ENCODE measurements at regions not wholly inside any gene's neighbourhood (a gene's known extent, or its start where the extent isn't known, plus 50 kb on each side); places are given as distances from the start of the nearest gene placed in this dataset.

DNA sequence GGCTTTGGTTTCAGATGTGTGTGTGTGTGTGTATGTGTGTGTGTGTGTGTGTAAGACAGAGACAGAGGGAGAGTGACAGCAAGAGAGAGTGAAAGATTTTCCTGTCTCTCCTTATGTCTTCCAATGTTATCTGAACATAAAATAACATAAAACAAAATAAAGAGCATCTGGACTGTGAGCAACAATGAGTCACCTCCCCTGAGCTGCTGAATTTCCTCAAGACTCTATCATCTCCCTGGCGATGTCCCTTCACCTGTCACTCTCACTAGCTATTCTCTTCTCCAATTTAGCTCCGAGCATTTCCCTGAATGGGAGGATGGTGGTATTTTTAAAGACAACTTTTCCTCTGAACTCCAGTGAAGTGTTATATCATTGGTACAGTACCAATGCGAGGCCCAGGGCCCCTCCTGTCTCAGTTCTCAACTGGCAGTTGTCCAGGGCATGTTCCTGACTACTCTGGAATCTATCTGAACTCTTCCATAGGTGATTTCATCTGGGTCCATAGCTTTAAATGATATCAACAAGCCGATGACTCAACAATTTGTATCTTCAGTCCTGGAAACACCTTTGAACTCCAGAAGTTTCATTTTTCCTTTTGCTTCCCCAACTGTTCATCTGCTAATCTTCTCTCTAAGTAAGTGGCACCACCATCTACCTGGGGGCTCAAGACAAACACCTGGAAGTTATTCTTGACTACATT lies 195.0 kb upstream of the CLNK start:
- ChIA-PET CTCF (ENCODE audit: low intra/inter-chr PET ratio) (no interaction called here), POLR2A (no interaction called here)
- H3K79me2 ChIP-seq (ENCODE audit: control insufficient read depth, insufficient read depth, low read length): no peaks in the 10 kb centered on the region
- in situ Hi-C loops (cut with MboI): no loop called here
- no peaks in the 10 kb centered on the region for H3K27me3 ChIP-seq (ENCODE audit: control insufficient read depth in 2 of 2, insufficient read depth in 2 of 2, low read length in 2 of 2)
- no TSS peak for BruUV-seq (replicated peaks)
- H2AFZ ChIP-seq (ENCODE audit: low read depth, low read length): no peak overlapping the region
- FAIRE-seq: no peak
- no peak for DNase-seq (ENCODE audit: extremely low read depth in 1 of 4, low spot score in 3 of 4)
- no peak for ATAC-seq
- no peaks in the 10 kb centered on the region for H4K20me1 ChIP-seq (replicated peaks; ENCODE audit: control insufficient read depth, insufficient read depth, low read length)
- intact Hi-C loops (cut with micrococcal nuclease): no loop called here
- no peak for TF ChIP-seq CHD4 (IDR thresholded peaks at IDR 0.05; ENCODE audit: insufficient read depth, insufficient replicate concordance, low read depth, low read length, poor library complexity, severe bottlenecking)
- no peak overlapping the region for H3K4me2 ChIP-seq (ENCODE audit: insufficient read depth, low read length)
- no peaks in the 10 kb centered on the region for H3K9me1 ChIP-seq (ENCODE audit: control insufficient read depth, insufficient read depth, low read length)
- no peak overlapping the region for H3K27ac ChIP-seq (ENCODE audit: extremely low read depth, low read depth, low read length)
- no peak overlapping the region for H3K9ac ChIP-seq (ENCODE audit: insufficient read depth in 1 of 2, low read depth in 2 of 2, low read length in 2 of 2)
- no peaks in the 10 kb centered on the region for H3K36me3 ChIP-seq (ENCODE audit: control insufficient read depth, insufficient read depth, low read length)
- H3K9me3 ChIP-seq (replicated peaks; ENCODE audit: control insufficient read depth, insufficient read depth, low read depth, low read length): no peaks in the 10 kb centered on the region
- no peak overlapping the region for H3K4me3 ChIP-seq
- 3% methylated on average over 4 of the region's 4 CpGs for WGBS (ENCODE audit: insufficient coverage, low coverage, missing lambda C conversion rate)
- no peaks in the 10 kb centered on the region for H3K4me1 ChIP-seq (replicated peaks in 1 of 2; ENCODE audit: control insufficient read depth in 2 of 2, insufficient read depth in 2 of 2, low read length in 2 of 2)

DNA sequence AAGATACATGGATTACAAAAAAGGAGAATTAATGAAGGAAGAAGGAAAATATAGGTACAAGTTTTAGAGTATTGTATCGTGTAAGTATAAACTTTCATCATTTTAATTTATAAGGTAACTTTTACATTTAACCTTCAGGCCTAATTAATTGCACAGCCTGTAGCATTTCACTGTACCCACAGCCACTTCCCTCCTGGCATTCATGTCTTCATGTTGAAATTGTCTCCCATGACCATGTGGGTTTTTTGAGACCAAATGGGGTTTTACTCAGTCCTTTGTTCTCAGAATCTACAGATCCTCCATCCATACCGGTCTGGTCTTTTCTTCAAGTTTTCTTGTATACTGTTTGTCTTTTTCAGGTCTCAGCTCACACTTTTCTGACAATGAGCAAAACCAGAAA lies 194.3 kb upstream of the CLNK start:
- POLR2A ChIA-PET: no interaction called here
- Histone ChIP-seq H3K36me3 (ENCODE audit: control insufficient read depth, insufficient read depth, low read length) (no peaks in the 10 kb centered on the region), H3K27me3 (ENCODE audit: control insufficient read depth in 2 of 2, insufficient read depth in 2 of 2, low read length in 2 of 2) (no peaks in the 10 kb centered on the region), H3K9ac (ENCODE audit: insufficient read depth in 1 of 2, low read depth in 2 of 2, low read length in 2 of 2) (no peak overlapping the region), H3K4me2 (ENCODE audit: insufficient read depth, low read length) (no peak overlapping the region), H3K4me1 (replicated peaks in 1 of 2; ENCODE audit: control insufficient read depth in 2 of 2, insufficient read depth in 2 of 2, low read length in 2 of 2) (no peaks in the 10 kb centered on the region), H3K9me3 (replicated peaks; ENCODE audit: control insufficient read depth, insufficient read depth, low read depth, low read length) (no peaks in the 10 kb centered on the region), H2AFZ (ENCODE audit: low read depth, low read length) (no peak overlapping the region), H3K79me2 (ENCODE audit: control insufficient read depth, insufficient read depth, low read length) (no peaks in the 10 kb centered on the region), H3K27ac (ENCODE audit: extremely low read depth, low read depth, low read length) (no peak overlapping the region), H3K9me1 (ENCODE audit: control insufficient read depth, insufficient read depth, low read length) (no peaks in the 10 kb centered on the region), H4K20me1 (replicated peaks; ENCODE audit: control insufficient read depth, insufficient read depth, low read length) (no peaks in the 10 kb centered on the region), H3K4me3 (no peak overlapping the region)
- FAIRE-seq (no peak), ATAC-seq (no peak), DNase-seq (ENCODE audit: extremely low read depth in 1 of 4, low spot score in 3 of 4) (no peak)
- 0% methylated on average over 2 of the region's 2 CpGs for WGBS (ENCODE audit: insufficient coverage, low coverage, missing lambda C conversion rate)
- no TSS peak for BruUV-seq (replicated peaks)
- CTCF ChIA-PET (ENCODE audit: low intra/inter-chr PET ratio): no interaction called here
- TF ChIP-seq NFIX (CRISPR knock-in tag; IDR thresholded peaks at IDR 0.05; ENCODE audit: low read depth) (no peak), ZNF24 (IDR thresholded peaks at IDR 0.05) (no peak)
- intact Hi-C loops (cut with micrococcal nuclease): no loop called here
- in situ Hi-C loops (cut with MboI): no loop called here
